ENCODE measurements at regions not wholly inside any gene's neighbourhood (a gene's known extent, or its start where the extent isn't known, plus 50 kb on each side); places are given as distances from the start of the nearest gene placed in this dataset.

- DNase-seq (ENCODE audit: low spot score): no peak
Observed at GRCh38 chr3:28903171-28903601, 377.7 kb upstream of the RBMS3 start.

DNA sequence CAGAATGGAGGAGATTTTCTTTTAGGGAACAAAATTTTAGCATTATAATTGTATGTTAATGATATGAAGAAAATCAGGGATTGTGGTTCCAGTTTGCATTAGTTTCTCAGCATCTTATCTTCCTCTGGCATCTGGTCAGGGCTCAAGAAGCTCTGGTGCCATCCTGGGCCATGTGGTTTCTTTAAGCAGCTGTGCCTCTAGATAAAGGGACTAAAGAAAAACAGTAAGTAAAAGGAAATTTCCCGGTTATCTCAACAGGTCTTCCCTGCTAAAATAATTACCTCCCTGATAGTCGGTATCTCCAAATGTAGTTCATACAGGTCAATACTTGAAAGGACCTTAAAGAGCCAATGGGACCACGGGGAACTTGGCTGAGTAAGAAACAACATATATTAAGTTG is 375.1 kb upstream of the RBMS3 start:
- no peak for DNase-seq (ENCODE audit: low spot score)

DNA sequence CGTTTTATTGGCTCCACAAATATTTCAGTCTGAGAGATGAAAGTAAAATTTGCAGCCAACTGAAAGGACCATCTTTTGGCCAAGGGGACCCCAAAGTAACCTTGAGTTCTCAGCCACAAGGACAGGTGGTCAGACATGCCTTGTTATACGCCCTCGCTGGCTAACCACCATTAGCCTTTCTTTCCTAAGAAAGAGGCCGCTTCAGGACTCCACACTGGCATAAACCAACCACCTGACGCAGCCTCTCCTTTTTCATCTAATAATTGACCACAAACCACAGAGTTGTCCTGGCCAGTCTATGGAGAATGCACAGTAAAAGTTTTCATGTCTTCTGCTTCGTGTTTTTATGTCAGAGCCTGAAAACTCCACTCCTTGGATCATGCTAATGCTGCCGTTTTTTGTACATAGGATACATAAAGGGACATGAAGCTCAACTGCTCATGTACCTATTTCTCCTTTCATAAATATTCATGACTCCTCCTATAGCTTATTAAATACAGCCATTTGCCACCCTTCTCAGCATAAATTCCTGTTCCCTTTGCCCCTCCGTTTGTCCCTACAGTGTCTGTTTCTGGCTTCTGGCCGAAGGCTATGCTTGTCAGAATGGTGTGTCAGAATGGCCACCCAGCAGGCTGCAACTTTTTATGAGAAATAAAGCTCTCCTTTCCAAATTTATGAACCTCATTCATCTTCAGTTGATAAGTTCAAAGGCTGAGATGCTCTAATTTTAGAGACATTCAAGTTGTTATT is 374.1 kb upstream of the RBMS3 start:
- DNase-seq (ENCODE audit: low spot score): no peak

GRCh38 chr3:28907616-28908015 is 373.3 kb upstream of the RBMS3 start:
- DNase-seq (ENCODE audit: low spot score): no peak

- no peak for DNase-seq (ENCODE audit: low spot score)
Observed at GRCh38 chr3:28912120-28912885, 368.6 kb upstream of the RBMS3 start.

DNA sequence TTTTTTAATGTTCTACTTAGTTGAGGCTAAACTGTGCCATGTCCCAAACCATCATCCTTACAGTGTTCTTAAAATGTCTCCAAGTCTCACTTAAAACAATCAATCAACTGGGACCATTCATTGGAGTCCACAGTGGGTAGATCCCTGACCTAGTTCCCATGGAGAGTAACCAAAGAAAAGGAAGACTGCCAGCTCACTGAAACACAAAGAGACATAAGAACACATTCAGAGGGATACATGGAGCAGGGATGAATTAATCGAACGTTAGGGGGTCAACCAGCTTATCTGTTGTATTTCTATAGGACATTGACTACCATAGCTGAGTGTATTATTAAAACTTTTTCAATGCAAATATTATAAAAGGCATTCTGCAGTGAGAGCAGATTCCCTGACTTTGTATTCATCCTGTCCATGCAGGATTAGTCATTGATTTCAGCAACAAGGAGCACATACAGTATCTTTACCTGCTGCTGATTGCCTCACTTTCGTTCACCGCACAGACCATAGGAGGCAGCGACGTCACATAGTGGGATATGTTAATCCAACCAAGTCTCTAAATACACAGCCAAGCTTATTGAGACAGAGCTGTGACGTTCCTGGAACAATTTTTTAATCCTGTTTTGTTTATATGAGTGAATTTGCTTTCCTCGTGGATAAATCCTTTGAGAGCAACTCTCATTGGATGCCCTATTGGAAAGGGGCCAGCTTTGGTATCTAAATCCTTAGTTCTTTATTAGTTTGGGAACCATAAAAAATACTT is 364.9 kb upstream of the RBMS3 start:
- DNase-seq (ENCODE audit: low spot score): peak; percentile 18

DNA sequence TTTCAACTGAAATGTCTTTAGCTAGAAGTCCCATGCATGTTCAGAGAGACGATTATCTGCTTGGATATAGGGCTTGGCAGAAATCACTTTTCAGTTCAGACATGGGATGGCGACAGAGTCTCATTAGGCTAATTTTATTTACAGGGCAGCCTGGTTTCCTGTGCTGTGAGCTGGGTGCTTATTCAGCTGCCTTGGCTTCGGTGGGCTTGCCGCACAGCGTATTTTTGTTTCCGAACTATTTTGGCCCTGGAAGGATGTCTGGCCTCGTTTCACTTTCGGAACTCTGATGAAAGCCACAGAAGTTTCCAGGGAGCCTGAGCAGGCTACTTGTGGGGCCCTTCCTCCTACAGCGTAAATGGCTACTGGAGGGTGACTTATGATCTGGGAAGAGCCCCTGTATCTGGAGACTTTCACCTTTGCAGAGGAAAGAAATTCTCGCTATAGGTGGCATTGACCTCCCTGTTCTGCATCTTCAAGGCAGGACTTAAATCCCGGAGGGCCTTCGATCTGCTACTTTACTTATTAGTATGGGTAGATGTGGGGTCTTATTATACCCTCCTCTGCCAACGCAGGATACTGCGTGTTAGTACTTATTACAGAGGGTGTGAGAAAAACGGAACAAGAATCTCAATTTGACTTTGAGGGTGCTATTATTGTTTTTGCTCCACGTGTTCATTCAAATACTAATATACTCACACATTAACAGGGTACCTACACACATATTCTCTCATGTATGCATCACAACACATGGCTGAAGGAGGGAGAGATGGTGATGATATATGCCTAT is 364.0 kb upstream of the RBMS3 start:
- DNase-seq (ENCODE audit: low spot score): peak; percentile 75

DNA sequence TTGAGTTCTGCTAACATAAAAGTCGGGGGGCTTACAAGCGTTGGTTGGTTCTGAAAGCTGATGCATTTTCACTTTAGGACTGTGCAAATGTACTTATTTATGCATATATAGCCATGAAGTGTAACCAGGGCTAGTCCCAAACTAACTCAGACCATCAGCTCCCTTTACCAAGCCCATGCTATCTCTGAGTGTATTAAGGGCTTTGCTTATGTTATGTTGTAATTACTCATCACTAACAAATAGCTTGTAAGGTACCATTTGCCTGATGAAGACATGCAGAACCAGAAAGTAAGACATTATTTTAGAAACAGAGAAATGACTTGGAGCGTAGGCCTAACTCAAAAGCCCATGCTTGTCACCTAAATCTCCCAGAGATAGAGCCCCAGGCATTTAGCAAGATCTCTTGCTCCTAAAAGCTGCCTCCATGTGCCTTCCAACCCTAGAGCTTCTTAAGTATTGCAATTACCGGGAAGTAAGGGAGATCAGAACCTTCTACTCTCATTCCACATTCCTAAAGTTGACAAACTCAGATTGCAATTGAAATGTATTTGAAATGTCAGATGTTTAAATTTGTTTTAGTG is 362.9 kb upstream of the RBMS3 start:
- DNase-seq (ENCODE audit: low spot score): no peak

GRCh38 chr3:28922376-28922775 is 358.5 kb upstream of the RBMS3 start:
- DNase-seq (ENCODE audit: low spot score): no peak

DNA sequence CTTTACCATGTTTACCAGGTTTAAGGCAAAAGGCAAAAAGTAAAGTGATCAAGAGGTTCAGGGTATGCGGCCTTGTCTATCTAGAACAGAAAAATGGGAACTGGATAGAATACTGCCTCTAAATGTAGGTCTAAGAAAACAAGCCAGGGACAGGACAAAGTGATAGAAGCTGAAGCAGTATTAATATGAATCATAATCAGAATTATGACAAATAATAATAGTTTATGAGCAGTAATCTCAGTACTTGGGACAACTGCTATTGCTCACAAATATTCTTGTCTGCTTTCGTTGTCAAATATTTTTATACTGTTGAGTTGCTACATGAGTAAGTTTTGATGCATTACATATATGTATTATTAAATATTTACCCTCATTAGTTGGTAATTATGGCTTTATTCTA is 356.9 kb upstream of the RBMS3 start:
- no peak for DNase-seq (ENCODE audit: low spot score)

DNA sequence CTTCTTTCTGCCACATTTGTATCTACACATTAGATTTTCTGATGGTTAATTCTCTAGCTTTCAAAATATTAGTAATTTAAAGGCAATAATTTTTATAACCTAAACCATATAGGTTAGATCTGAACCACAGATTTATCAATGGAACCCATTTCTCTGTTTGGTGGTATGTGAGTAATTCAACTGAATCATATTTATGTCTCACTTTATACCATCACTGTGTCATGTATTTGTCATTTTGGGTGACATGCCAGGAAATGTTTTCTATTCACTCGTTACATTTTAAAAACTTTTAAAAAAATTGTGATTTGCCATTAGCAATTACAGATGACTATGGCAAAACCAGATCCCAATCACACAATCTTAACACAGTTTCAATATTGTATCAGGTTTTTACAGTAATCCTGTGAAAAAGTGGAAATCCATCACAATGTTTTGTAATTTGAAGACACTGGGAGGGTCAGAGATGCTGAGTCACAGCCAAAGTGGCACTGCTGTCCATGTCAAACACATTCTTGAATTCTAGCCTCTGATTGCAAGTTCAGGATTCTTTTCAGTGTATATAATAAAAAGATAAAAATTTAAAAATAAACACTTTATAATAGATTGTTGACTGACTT is 356.0 kb upstream of the RBMS3 start:
- peak; percentile 36 for DNase-seq (ENCODE audit: low spot score)

DNA sequence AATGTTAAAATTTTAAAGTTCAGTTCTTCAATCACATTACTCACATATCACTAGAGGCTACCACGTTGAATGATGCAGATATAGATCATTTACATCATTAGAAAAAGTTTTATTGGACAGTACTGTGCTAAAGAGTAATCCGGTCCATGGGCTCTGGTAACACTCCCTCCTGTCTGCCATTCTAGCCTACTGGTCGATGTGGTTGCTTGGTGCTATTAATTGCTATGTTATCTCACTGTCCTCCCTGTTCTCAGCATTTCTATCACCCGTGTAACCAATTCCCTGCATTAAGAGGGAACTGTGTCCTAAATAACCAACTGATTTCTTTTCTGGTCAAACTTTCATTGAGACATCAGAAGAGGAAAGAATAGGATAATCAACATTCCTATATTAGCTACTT is 347.5 kb upstream of the RBMS3 start:
- DNase-seq (ENCODE audit: low spot score): no peak

GRCh38 chr3:28934126-28934813 is 346.6 kb upstream of the RBMS3 start:
- no peak for DNase-seq (ENCODE audit: low spot score)

GRCh38 chr3:28935146-28935545 is 345.7 kb upstream of the RBMS3 start:
- DNase-seq (ENCODE audit: low spot score): no peak

GRCh38 chr3:28936154-28936553 is 344.7 kb upstream of the RBMS3 start:
- DNase-seq (ENCODE audit: low spot score): no peak

- peak; percentile 72 for DNase-seq (ENCODE audit: low spot score)
Observed at GRCh38 chr3:28940530-28940929, 340.3 kb upstream of the RBMS3 start.

GRCh38 chr3:28940994-28941393 is 339.9 kb upstream of the RBMS3 start:
- no peak for DNase-seq (ENCODE audit: low spot score)

GRCh38 chr3:28947061-28947460 is 333.8 kb upstream of the RBMS3 start:
- no peak for DNase-seq (ENCODE audit: low spot score)

GRCh38 chr3:28947751-28948150 is 333.1 kb upstream of the RBMS3 start:
- no peak for DNase-seq (ENCODE audit: low spot score)

DNA sequence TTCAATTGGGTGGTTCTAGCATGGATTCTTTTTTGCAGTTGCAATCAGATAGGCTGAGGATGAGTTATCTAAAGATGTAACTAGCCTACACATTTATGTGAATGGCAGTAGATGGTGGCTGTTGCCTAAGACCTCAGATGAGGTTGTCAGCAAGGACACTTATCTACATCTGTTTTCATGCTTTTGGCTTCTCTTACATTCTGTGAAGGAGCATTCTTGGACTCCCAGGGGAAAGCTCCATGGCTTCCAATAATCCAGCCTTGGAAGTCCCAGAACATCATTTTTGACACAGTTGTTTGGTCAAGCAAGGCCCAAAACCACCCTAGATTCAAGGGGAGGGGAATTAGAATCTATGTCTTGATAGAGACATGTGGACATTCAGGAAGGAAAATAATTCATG is 332.2 kb upstream of the RBMS3 start:
- no peak for DNase-seq (ENCODE audit: low spot score)

DNA sequence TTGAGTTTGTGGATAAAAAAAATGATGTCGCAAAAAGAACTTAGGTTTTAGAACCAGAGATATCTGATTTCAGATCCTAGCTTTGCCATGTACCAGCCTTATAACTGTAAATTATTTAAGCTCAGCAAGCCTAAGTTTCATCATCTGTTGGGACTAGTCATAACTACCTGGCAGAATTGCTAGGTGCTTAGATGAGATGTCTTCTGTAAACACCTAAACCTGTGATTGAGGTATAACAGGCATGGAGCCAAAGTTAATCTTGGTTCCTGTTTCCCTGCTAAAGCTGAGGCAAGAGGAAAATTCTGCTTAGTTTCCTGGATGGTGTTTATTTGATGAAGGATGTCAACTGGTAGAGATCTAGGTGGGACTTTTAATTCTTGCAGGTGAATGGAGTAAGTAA is 331.3 kb upstream of the RBMS3 start:
- no peak for DNase-seq (ENCODE audit: low spot score)
